Ovary (tissue), 7 donors: ENCODE measurements at regions not wholly inside any gene's neighbourhood (a gene's known extent, or its start where the extent isn't known, plus 50 kb on each side); places are given as distances from the start of the nearest gene placed in this dataset.

Source experiments
- DNase-seq, 5 donors: peaks; one replicate each; pipeline ENCODE4 v3.0.0-alpha.2; 2019 to 2020
- H3K27ac ChIP-seq, 2 donors: fragments of 200-600 bp; one replicate each; pipeline versions ENCODE4 v1.5.1 to v1.8.0; 2019 to 2022
- H3K27me3 ChIP-seq: fragments of 200-600 bp; one replicate; pipeline ENCODE4 v1.8.0; 2022
- H3K36me3 ChIP-seq: fragments of 200-600 bp; sonication (generic); one replicate; pipeline ENCODE4 v1.5.1; 2019
- H3K4me1 ChIP-seq: one replicate; pipeline ENCODE4 v1.8.1; 2013; ENCODE audit warnings: mild to moderate bottlenecking, moderate library complexity; ENCODE audit not compliant: insufficient read depth
- H3K4me3 ChIP-seq: fragments of 200-600 bp; sonication (generic); one replicate; pipeline ENCODE4 v1.5.1; 2017
- H3K9me3 ChIP-seq, 2 donors: fragments of 200-600 bp in 1 of 2; sonication (generic) in 1 of 2; one replicate each; pipeline versions ENCODE4 v1.5.1 to v1.8.1; 2013 to 2019; ENCODE audit warnings: mild to moderate bottlenecking in 1 of 2, moderate library complexity in 1 of 2
- EP300 ChIP-seq: sonication (generic); formaldehyde crosslinking; IDR thresholded peaks from one replicate; pipeline ENCODE4 v1.6.1; 2017; ENCODE audit warnings: antibody characterized with exemption
- POLR2A ChIP-seq: fragments of 450-650 bp; IDR thresholded peaks from one replicate; pipeline ENCODE4 v1.6.1; 2017; ENCODE audit warnings: antibody characterized with exemption, mild to moderate bottlenecking, moderate library complexity
- WGBS, 3 donors: extraction: QIAGEN DNeasy Blood & Tissue Kit in 1 of 3; methylation state at CpG; one replicate each; pipeline versions ENCODE4 v1.1.5 to v1.1.7; 2013 to 2017; 5-methylcytosine and 5-hydroxymethylcytosine counted together
- intact Hi-C, 4 donors: fragments of 100-400 bp; cut with DNase I; formaldehyde crosslinking; loops; one replicate each; pipeline versions ENCODE4 v1.11.0 to v1.15.1; 2022 to 2023
- TF ChIP-seq, protein P1 (sequence below), 3 donors: fragments of 450-650 bp in 2 of 3; fragments of 200-600 bp in 1 of 3; IDR thresholded peaks; one replicate each; pipeline versions ENCODE4 v1.5.1 to v1.8.0; 2016 to 2022; ENCODE audit warnings: antibody characterized with exemption in 3 of 3, mild to moderate bottlenecking in 1 of 3
- donor health status: DM: no; HTN: no; CAD: no; lungs with moderate emphysema.
- donor health status: DM: no; HTN: no; CAD: no.
- donor health status: Bipolar disorder and iron deficiency.
- donor health status: DM: no; HTN: no; CAD: no.
- donor health status: DM: yes; HTN: yes; CAD: no.

GRCh38 chr1:177338376-177338775 is 167.6 kb downstream of the BRINP2 start:
- Histone ChIP-seq H3K4me3 (no peak overlapping the region), H3K9me3 (no peaks in the 10 kb centered on the region), H3K36me3 (no peaks in the 10 kb centered on the region), H3K4me1 (no peaks in the 10 kb centered on the region), H3K27ac (no peak overlapping the region), H3K27me3 (no peaks in the 10 kb centered on the region)
- DNase-seq = no peak
- TF ChIP-seq EP300 (no peak), POLR2A (no peak)
- TF ChIP-seq, protein P1, sequence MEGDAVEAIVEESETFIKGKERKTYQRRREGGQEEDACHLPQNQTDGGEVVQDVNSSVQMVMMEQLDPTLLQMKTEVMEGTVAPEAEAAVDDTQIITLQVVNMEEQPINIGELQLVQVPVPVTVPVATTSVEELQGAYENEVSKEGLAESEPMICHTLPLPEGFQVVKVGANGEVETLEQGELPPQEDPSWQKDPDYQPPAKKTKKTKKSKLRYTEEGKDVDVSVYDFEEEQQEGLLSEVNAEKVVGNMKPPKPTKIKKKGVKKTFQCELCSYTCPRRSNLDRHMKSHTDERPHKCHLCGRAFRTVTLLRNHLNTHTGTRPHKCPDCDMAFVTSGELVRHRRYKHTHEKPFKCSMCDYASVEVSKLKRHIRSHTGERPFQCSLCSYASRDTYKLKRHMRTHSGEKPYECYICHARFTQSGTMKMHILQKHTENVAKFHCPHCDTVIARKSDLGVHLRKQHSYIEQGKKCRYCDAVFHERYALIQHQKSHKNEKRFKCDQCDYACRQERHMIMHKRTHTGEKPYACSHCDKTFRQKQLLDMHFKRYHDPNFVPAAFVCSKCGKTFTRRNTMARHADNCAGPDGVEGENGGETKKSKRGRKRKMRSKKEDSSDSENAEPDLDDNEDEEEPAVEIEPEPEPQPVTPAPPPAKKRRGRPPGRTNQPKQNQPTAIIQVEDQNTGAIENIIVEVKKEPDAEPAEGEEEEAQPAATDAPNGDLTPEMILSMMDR (IDR thresholded peaks at IDR 0.05) = no peak
- intact Hi-C loops = no loop called here
- 76 to 98% (median 89%) methylated on average over 1 of the region's 1 CpG for WGBS, 3 donors

GRCh38 chr1:177334903-177335302 is 164.1 kb downstream of the BRINP2 start:
- H3K27ac ChIP-seq = no peak overlapping the region
- DNase-seq = no peak
- no peaks in the 10 kb centered on the region for H3K27me3 ChIP-seq
- H3K9me3 ChIP-seq = no peaks in the 10 kb centered on the region
- H3K4me3 ChIP-seq = no peak overlapping the region
- intact Hi-C loops = no loop called here
- H3K4me1 ChIP-seq = no peaks in the 10 kb centered on the region
- H3K36me3 ChIP-seq = no peaks in the 10 kb centered on the region
- TF ChIP-seq POLR2A = no peak
- no peak for TF ChIP-seq EP300
- TF ChIP-seq, protein P1 (IDR thresholded peaks at IDR 0.05) = no peak

DNA sequence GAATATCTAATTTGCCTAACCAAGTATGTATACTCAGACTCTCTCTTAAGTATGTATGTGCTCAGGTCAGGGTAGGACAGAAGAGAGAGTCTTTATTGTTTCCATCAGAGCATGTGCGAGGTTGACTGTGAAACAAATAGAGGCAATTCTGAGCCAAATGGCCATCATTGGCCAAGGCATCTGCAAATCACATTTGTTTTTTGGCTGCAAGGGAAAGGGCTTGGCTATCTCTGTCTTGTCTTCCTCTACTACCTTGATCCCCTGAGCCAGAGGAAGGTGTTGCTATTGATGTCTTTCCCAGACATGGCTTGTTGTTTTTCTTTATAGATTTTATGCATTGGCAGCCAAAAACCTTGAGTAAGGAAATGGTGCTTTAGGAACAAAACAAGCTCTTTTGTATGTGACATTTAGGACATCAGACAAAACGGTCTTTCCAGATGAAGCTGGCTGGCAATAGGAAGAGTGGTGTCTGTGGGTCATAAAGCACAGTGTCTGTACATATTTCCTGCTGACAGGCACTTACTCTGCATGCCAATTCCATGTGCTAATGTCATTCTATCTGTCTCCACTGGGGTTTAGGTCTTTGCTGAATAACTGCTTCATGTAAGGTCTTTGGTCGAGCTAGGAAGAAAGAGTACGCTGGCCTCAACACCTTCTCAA is 163.3 kb downstream of the BRINP2 start:
- WGBS, 3 donors = 72 to 80% (median 78%) methylated on average over 4 of the region's 4 CpGs
- H3K4me1 ChIP-seq = no peaks in the 10 kb centered on the region
- TF ChIP-seq EP300 (no peak), POLR2A (no peak)
- TF ChIP-seq, protein P1 (IDR thresholded peaks at IDR 0.05) = no peak

More for the DNA sequence above, 163.3 kb downstream of the BRINP2 start:
- no peak overlapping the region for H3K27ac ChIP-seq
- intact Hi-C loops = no loop called here
- H3K27me3 ChIP-seq = no peaks in the 10 kb centered on the region
- H3K9me3 ChIP-seq = no peaks in the 10 kb centered on the region
- H3K4me3 ChIP-seq = no peak overlapping the region
- no peak for DNase-seq
- no peaks in the 10 kb centered on the region for H3K36me3 ChIP-seq
